ENCODE measurements at regions not wholly inside any gene's neighbourhood (a gene's known extent, or its start where the extent isn't known, plus 50 kb on each side); places are given as distances from the start of the nearest gene placed in this dataset.

GRCh38 chr18:78928076-78928475 is 51.5 kb upstream of the SALL3 start:
- no peaks in the 10 kb centered on the region for H3K9me3 ChIP-seq
- H3K36me3 ChIP-seq: no peaks in the 10 kb centered on the region
- no peaks in the 10 kb centered on the region for H3K4me1 ChIP-seq
- TF ChIP-seq CTCF (IDR thresholded peaks at IDR 0.05) (no peak), POLR2A (IDR thresholded peaks at IDR 0.05) (no peak)
- no peak overlapping the region for H3K4me3 ChIP-seq
- no peak for DNase-seq
- H3K27me3 ChIP-seq: no peaks in the 10 kb centered on the region
- H3K27ac ChIP-seq: no peak overlapping the region

GRCh38 chr18:78929516-78929915 is 50.1 kb upstream of the SALL3 start:
- no peak overlapping the region for H3K27ac ChIP-seq
- no peaks in the 10 kb centered on the region for H3K4me1 ChIP-seq
- H3K4me3 ChIP-seq: no peak overlapping the region
- H3K27me3 ChIP-seq: no peaks in the 10 kb centered on the region
- no peak for DNase-seq
- H3K36me3 ChIP-seq: no peaks in the 10 kb centered on the region
- no peaks in the 10 kb centered on the region for H3K9me3 ChIP-seq
- TF ChIP-seq POLR2A (IDR thresholded peaks at IDR 0.05) (no peak), CTCF (IDR thresholded peaks at IDR 0.05) (no peak)

Small RNA genes lying in the stretch of these regions (small RNA-seq; reads per million reads assigned to genes)
- 0 reads per million in 2 donors for gene RF00019
- 0 reads per million in 2 donors for gene RF00402
- 0 reads per million in 2 donors for gene RNA5SP461
- gene RNU6-655P: 0 reads per million in 2 donors
